ENCODE measurements at regions not wholly inside any gene's neighbourhood (a gene's known extent, or its start where the extent isn't known, plus 50 kb on each side); places are given as distances from the start of the nearest gene placed in this dataset.

DNA sequence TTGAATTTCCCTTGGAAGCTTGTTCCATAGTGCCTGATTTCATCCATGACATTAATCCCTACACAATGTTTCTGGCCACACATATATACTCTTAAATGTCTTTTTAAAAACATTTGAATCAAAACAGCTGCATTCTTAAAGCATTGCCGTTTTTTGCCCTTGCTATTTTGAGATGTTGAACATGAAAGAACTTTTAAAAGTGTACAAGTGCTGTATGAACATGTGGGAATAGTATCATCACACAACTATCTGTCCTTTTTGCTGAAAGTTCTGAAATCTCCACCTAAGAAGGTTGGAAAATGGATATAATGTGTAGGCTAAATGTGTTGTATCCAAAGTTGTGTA is 318.7 kb upstream of the UBE2E3 start:
- TF ChIP-seq, protein P1, sequence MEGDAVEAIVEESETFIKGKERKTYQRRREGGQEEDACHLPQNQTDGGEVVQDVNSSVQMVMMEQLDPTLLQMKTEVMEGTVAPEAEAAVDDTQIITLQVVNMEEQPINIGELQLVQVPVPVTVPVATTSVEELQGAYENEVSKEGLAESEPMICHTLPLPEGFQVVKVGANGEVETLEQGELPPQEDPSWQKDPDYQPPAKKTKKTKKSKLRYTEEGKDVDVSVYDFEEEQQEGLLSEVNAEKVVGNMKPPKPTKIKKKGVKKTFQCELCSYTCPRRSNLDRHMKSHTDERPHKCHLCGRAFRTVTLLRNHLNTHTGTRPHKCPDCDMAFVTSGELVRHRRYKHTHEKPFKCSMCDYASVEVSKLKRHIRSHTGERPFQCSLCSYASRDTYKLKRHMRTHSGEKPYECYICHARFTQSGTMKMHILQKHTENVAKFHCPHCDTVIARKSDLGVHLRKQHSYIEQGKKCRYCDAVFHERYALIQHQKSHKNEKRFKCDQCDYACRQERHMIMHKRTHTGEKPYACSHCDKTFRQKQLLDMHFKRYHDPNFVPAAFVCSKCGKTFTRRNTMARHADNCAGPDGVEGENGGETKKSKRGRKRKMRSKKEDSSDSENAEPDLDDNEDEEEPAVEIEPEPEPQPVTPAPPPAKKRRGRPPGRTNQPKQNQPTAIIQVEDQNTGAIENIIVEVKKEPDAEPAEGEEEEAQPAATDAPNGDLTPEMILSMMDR (IDR thresholded peaks at IDR 0.05; ENCODE audit: low read length) = no peak
- TF ChIP-seq EZH2 (optimal IDR thresholded peaks at IDR 0.05; ENCODE audit: low read depth, low read length) = no peak
- no peak for TF ChIP-seq EZH2phosphoT487 (IDR thresholded peaks at IDR 0.05; ENCODE audit: low read length)
